Stimulated activated CD4-positive, alpha-beta T cell treated with anti-CD3 and anti-CD28 coated beads, Interleukin-1b, Interleukin-23, amount 100 ng/mL, for 4 hours (primary cell): ENCODE measurements at regions not wholly inside any gene's neighbourhood (a gene's known extent, or its start where the extent isn't known, plus 50 kb on each side); places are given as distances from the start of the nearest gene placed in this dataset.

ENCODE experiments used
- DNase-seq, 2 donors: peaks; one replicate each; pipeline ENCODE4 v3.0.0-alpha.2; 2020; ENCODE audit warnings: low read depth in 2 of 2

GRCh38 chr1:157189096-157189495 is 50.9 kb upstream of the ETV3 start:
- no peak for DNase-seq
